OCI-LY3 (cell line): ENCODE measurements at regions not wholly inside any gene's neighbourhood (a gene's known extent, or its start where the extent isn't known, plus 50 kb on each side); places are given as distances from the start of the nearest gene placed in this dataset.

Experiments
- H2AFZ ChIP-seq: fragments of 200-600, 300-600 bp; shearing (Covaris generic); 2 replicates; pipeline ENCODE4 v1.6.0; 2014; ENCODE audit warnings: antibody characterized with exemption, low read depth, low read length
- H3K27ac ChIP-seq: fragments of 200-600, 300-600 bp; sonication (generic); 2 replicates; pipeline ENCODE4 v1.5.1; 2014; ENCODE audit warnings: mild to moderate bottlenecking, low read length, moderate library complexity, mixed read lengths
- H3K27me3 ChIP-seq: fragments of 200-600, 300-600 bp; sonication (generic); 2 replicates; pipeline ENCODE4 v1.6.1; 2014; ENCODE audit warnings: low read depth, low read length, mixed read lengths
- H3K36me3 ChIP-seq: fragments of 200-600, 300-600 bp; sonication (generic); replicated peaks from 2 replicates; pipeline ENCODE3; 2014; ENCODE audit warnings: low read depth, low read length, mixed read lengths
- H3K4me1 ChIP-seq: fragments of 300-600, 200-600 bp; sonication (generic); 2 replicates; pipeline ENCODE4 v1.6.1; 2014; ENCODE audit warnings: low read length, mixed read lengths
- H3K4me2 ChIP-seq: fragments of 200-600, 300-600 bp; sonication (generic); 2 replicates; pipeline ENCODE4 v1.6.1; 2014; ENCODE audit warnings: low read length, mixed read lengths
- H3K4me3 ChIP-seq: fragments of 300-600, 200-600 bp; sonication (generic); 2 replicates; pipeline ENCODE4 v1.5.1; 2014; ENCODE audit warnings: antibody characterized with exemption, mild to moderate bottlenecking, low read length, moderate library complexity
- H3K79me2 ChIP-seq: fragments of 300-600, 200-600 bp; shearing (Covaris generic); 2 replicates; pipeline ENCODE4 v1.6.1; 2014; ENCODE audit warnings: mild to moderate bottlenecking, low read length, mixed read lengths
- H3K9ac ChIP-seq: fragments of 300-600, 200-600 bp; shearing (Covaris generic); 2 replicates; pipeline ENCODE4 v1.6.0; 2014; ENCODE audit warnings: mild to moderate bottlenecking, low read length, moderate library complexity
- H3K9me3 ChIP-seq: fragments of 200-600, 300-600 bp; shearing (Covaris generic); 2 replicates; pipeline ENCODE4 v1.6.1; 2014; ENCODE audit warnings: low read length, mixed read lengths; ENCODE audit not compliant: insufficient read depth
- H4K20me1 ChIP-seq: fragments of 200-600, 300-600 bp; sonication (generic); 2 replicates; pipeline ENCODE4 v1.6.1; 2016; ENCODE audit warnings: low read length, mixed read lengths; ENCODE audit not compliant: insufficient read depth
- EZH2phosphoT487 ChIP-seq: fragments of 200-600 bp; shearing (Covaris generic); IDR thresholded peaks from 2 replicates; pipeline ENCODE4 v1.6.1; 2018; ENCODE audit warnings: antibody characterized with exemption, mixed run types, low read depth
- TF ChIP-seq, protein P1 (sequence below): fragments of 200-600, 300-600 bp; sonication (generic); IDR thresholded peaks from 2 replicates; pipeline ENCODE4 v1.5.1; 2014; ENCODE audit warnings: antibody characterized with exemption, low read length, low read depth

- no peaks in the 10 kb centered on the region for H4K20me1 ChIP-seq
- H3K4me1 ChIP-seq = no peaks in the 10 kb centered on the region
- H3K4me2 ChIP-seq = no peak overlapping the region
- H3K9ac ChIP-seq = no peak overlapping the region
- H3K9me3 ChIP-seq = no peaks in the 10 kb centered on the region
- no peak overlapping the region for H3K27ac ChIP-seq
- no peaks in the 10 kb centered on the region for H3K36me3 ChIP-seq
- H3K4me3 ChIP-seq = no peak overlapping the region
- no peak for TF ChIP-seq EZH2phosphoT487
- TF ChIP-seq, protein P1, sequence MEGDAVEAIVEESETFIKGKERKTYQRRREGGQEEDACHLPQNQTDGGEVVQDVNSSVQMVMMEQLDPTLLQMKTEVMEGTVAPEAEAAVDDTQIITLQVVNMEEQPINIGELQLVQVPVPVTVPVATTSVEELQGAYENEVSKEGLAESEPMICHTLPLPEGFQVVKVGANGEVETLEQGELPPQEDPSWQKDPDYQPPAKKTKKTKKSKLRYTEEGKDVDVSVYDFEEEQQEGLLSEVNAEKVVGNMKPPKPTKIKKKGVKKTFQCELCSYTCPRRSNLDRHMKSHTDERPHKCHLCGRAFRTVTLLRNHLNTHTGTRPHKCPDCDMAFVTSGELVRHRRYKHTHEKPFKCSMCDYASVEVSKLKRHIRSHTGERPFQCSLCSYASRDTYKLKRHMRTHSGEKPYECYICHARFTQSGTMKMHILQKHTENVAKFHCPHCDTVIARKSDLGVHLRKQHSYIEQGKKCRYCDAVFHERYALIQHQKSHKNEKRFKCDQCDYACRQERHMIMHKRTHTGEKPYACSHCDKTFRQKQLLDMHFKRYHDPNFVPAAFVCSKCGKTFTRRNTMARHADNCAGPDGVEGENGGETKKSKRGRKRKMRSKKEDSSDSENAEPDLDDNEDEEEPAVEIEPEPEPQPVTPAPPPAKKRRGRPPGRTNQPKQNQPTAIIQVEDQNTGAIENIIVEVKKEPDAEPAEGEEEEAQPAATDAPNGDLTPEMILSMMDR = no peak
- no peaks in the 10 kb centered on the region for H3K27me3 ChIP-seq
- H3K79me2 ChIP-seq = no peaks in the 10 kb centered on the region
- no peak overlapping the region for H2AFZ ChIP-seq
Observed at GRCh38 chr10:8352171-8353075, 297.9 kb downstream of the GATA3 start.

DNA sequence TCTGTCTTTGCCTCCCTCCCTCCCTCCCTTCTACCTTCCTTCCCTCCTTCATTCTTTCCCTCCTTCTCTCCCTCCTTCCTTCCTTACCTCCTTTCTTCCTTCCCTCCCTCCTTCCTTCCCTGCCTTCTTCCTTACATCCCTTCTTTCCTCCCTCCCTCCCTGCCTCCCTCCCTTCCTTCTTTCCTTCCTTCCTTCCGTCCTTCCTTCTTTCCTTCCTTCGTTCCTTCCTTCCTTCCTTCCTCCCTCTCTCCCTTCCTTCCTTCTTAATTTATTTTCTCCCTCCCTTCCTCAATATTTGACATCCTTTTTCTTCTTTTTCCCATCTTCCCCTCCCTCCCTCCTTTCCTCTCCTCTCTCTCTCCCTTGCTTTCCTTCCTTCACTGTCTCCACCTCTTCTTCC, 301.8 kb downstream of the GATA3 start:
- no peak for TF ChIP-seq EZH2phosphoT487
- no peaks in the 10 kb centered on the region for H3K36me3 ChIP-seq
- no peaks in the 10 kb centered on the region for H3K4me1 ChIP-seq
- no peak overlapping the region for H3K9ac ChIP-seq
- H3K9me3 ChIP-seq = no peaks in the 10 kb centered on the region
- no peaks in the 10 kb centered on the region for H3K27me3 ChIP-seq
- no peak overlapping the region for H3K27ac ChIP-seq
- H3K4me2 ChIP-seq = no peak overlapping the region
- no peaks in the 10 kb centered on the region for H3K79me2 ChIP-seq
- no peaks in the 10 kb centered on the region for H4K20me1 ChIP-seq
- H3K4me3 ChIP-seq = no peak overlapping the region
- no peak overlapping the region for H2AFZ ChIP-seq

DNA sequence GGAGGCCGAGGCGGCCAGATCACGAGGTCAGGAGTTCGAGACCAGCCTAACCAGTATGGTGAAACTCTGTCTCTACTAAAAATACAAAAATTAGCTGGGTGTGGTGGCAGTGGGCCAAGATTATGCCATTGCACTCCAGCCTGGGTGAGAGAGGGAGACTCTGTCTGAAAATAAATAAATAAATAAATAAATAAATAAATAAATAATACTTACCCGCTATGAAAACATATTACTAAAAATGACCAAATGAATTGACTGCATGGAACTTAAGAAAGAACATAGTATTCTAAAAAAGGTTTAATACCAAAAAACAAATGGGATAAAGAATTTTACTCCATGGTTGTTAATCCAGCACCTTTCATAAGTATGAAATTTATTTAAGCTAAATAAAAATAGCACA, 305.0 kb downstream of the GATA3 start:
- no peaks in the 10 kb centered on the region for H3K79me2 ChIP-seq
- H3K4me3 ChIP-seq = no peak overlapping the region
- H3K9me3 ChIP-seq = no peaks in the 10 kb centered on the region
- H3K27ac ChIP-seq = no peak overlapping the region
- no peaks in the 10 kb centered on the region for H3K36me3 ChIP-seq
- no peaks in the 10 kb centered on the region for H3K4me1 ChIP-seq
- no peaks in the 10 kb centered on the region for H4K20me1 ChIP-seq
- H3K9ac ChIP-seq = no peak overlapping the region
- H3K4me2 ChIP-seq = no peak overlapping the region
- TF ChIP-seq, protein P1 = no peak
- TF ChIP-seq EZH2phosphoT487 = no peak
- no peaks in the 10 kb centered on the region for H3K27me3 ChIP-seq
- no peak overlapping the region for H2AFZ ChIP-seq

GRCh38 chr10:8360365-8360764, 305.9 kb downstream of the GATA3 start:
- TF ChIP-seq, protein P1 = no peak
- no peak for TF ChIP-seq EZH2phosphoT487
- no peak overlapping the region for H3K4me3 ChIP-seq
- no peaks in the 10 kb centered on the region for H3K27me3 ChIP-seq
- H3K9me3 ChIP-seq = no peaks in the 10 kb centered on the region
- H3K4me1 ChIP-seq = no peaks in the 10 kb centered on the region
- H4K20me1 ChIP-seq = no peaks in the 10 kb centered on the region
- no peak overlapping the region for H3K27ac ChIP-seq
- no peaks in the 10 kb centered on the region for H3K36me3 ChIP-seq
- no peak overlapping the region for H3K4me2 ChIP-seq
- no peaks in the 10 kb centered on the region for H3K79me2 ChIP-seq
- no peak overlapping the region for H3K9ac ChIP-seq
- no peak overlapping the region for H2AFZ ChIP-seq
